Psoas muscle (tissue), 7 donors: ENCODE measurements at regions not wholly inside any gene's neighbourhood (a gene's known extent, or its start where the extent isn't known, plus 50 kb on each side); places are given as distances from the start of the nearest gene placed in this dataset.
"Not testable (repeated sequence)": the region's sequence is repeated elsewhere in the genome, so short reads cannot be mapped to it uniquely, and the experiment has no call there.

Experiments
- ATAC-seq, 4 donors: fragments of 200-7000 bp; cut with Tn5 transposase; one replicate each; pipeline ENCODE4 v1.9.1; 2020; ENCODE audit warnings: moderate library complexity in 3 of 4, mild to moderate bottlenecking in 2 of 4
- DNase-seq, 2 donors: peaks; one replicate each; pipeline ENCODE4 v3.0.0-alpha.2; 2020
- H3K27ac ChIP-seq: fragments of 200-600 bp; one replicate; pipeline ENCODE4 v1.8.0; 2022
- H3K27me3 ChIP-seq, 3 donors: fragments of 200-600 bp in 1 of 3; one replicate each; pipeline versions ENCODE4 v1.6.1 to v1.8.0; 2013 to 2022; ENCODE audit warnings: low read length in 2 of 3, mild to moderate bottlenecking in 2 of 3, moderate library complexity in 1 of 3; ENCODE audit not compliant: insufficient read depth in 3 of 3
- H3K36me3 ChIP-seq, 2 donors: fragments of 200-600 bp in 1 of 2; one replicate each; pipeline versions ENCODE4 v1.6.1 to v1.8.0; 2013 to 2022; ENCODE audit warnings: low read depth in 1 of 2, mild to moderate bottlenecking in 1 of 2, moderate library complexity in 1 of 2; ENCODE audit not compliant: insufficient read depth in 1 of 2
- H3K4me1 ChIP-seq: fragments of 200-600 bp; one replicate; pipeline ENCODE4 v1.8.0; 2022
- H3K4me3 ChIP-seq: fragments of 200-600 bp; one replicate; pipeline ENCODE4 v1.8.0; 2022; ENCODE audit warnings: mild to moderate bottlenecking
- H3K9me3 ChIP-seq: fragments of 200-600 bp; one replicate; pipeline ENCODE4 v1.8.0; 2022
- WGBS, 3 donors: extraction: QIAGEN DNeasy Blood & Tissue Kit; methylation state at CpG; one replicate each; pipeline versions ENCODE4 v1.1.6 to v1.1.7; 2013; 5-methylcytosine and 5-hydroxymethylcytosine counted together
- intact Hi-C, 2 donors: fragments of 100-400 bp; cut with DNase I; formaldehyde crosslinking; loops; one replicate each; pipeline versions ENCODE4 v1.11.0 to v1.14.2; 2022
- TF ChIP-seq, protein P1 (sequence below): fragments of 200-600 bp; IDR thresholded peaks from one replicate; pipeline ENCODE4 v1.8.0; 2022; ENCODE audit warnings: antibody characterized with exemption
- donor health status: healthy with polysubstance abuse.
- donor health status: DM: no; HTN: no; CAD: no; lungs with moderate emphysema.
- donor health status: Bipolar disorder and iron deficiency.
- donor health status: healthy.
- donor health status: DM: yes; HTN: yes; CAD: no.
- donor health status: DM: no; HTN: no; CAD: no.
- donor health status: DM: yes; HTN: yes; CAD: no.

DNA sequence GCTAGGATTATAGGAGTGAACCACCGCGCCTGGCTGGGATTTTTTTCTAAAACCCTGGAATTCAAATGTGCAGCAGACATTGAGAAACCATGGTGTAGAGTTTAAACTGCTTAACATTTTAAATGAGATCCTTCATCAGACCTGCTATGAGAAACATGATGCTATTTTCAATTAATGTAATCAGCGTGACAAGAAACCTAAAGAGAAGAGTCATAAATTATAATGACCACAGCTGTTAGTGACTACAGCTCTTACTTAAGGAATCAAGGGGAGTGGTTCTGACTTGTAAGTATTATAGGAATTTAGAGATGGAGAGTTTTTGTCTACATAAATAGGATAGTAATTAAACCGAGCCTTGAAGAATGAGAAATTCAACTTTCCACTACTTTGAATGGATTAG, 170.6 kb downstream of the BARX2 start:
- H3K4me1 ChIP-seq: no peaks in the 10 kb centered on the region
- 30 to 38% (median 37%) methylated on average over 4 of the region's 4 CpGs for WGBS, 3 donors
- TF ChIP-seq, protein P1, sequence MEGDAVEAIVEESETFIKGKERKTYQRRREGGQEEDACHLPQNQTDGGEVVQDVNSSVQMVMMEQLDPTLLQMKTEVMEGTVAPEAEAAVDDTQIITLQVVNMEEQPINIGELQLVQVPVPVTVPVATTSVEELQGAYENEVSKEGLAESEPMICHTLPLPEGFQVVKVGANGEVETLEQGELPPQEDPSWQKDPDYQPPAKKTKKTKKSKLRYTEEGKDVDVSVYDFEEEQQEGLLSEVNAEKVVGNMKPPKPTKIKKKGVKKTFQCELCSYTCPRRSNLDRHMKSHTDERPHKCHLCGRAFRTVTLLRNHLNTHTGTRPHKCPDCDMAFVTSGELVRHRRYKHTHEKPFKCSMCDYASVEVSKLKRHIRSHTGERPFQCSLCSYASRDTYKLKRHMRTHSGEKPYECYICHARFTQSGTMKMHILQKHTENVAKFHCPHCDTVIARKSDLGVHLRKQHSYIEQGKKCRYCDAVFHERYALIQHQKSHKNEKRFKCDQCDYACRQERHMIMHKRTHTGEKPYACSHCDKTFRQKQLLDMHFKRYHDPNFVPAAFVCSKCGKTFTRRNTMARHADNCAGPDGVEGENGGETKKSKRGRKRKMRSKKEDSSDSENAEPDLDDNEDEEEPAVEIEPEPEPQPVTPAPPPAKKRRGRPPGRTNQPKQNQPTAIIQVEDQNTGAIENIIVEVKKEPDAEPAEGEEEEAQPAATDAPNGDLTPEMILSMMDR: no peak
- no peak overlapping the region for H3K27ac ChIP-seq
- H3K9me3 ChIP-seq: no peaks in the 10 kb centered on the region
- H3K27me3 ChIP-seq: no peaks in the 10 kb centered on the region
- no peak for ATAC-seq
- intact Hi-C loops: no loop called here
- no peaks in the 10 kb centered on the region for H3K36me3 ChIP-seq
- no peak for DNase-seq
- no peak overlapping the region for H3K4me3 ChIP-seq

DNA sequence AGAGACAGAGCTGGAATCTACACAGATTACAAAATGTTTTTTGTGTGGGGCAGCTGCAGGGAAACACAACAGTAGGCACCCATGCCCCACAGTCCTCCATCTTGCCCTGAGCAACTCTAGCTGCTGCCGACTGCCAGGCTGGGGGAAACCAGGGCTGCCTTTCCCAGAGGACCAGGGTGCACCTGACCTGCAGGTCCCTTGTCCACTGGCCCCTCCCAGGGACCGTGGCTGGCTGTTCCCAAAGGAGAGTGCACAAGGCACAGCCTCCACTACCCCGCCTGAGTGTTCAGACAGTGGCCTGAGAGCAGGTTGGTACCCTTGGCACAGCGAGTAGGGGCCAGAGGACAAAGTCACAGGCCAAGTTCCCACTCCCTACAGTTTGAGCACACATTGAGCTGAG, 181.8 kb downstream of the BARX2 start:
- Histone ChIP-seq H3K27me3 (no peaks in the 10 kb centered on the region), H3K9me3 (no peaks in the 10 kb centered on the region), H3K27ac (no peak overlapping the region), H3K36me3 (no peaks in the 10 kb centered on the region), H3K4me3 (no peak overlapping the region), H3K4me1 (no peaks in the 10 kb centered on the region)
- intact Hi-C loops: no loop called here
- ATAC-seq (no peak), DNase-seq (no peak)
- TF ChIP-seq, protein P1: no peak
- 71 to 82% (median 81%) methylated on average over 4 of the region's 4 CpGs for WGBS, 3 donors

- H3K4me3 ChIP-seq: no peak overlapping the region
- no peaks in the 10 kb centered on the region for H3K4me1 ChIP-seq
- 84 to 86% (median 84%) methylated on average over 3 of the region's 3 CpGs for WGBS, 3 donors
- DNase-seq: no peak
- ATAC-seq: no peak
- H3K27ac ChIP-seq: no peak overlapping the region
- no peaks in the 10 kb centered on the region for H3K27me3 ChIP-seq
- no peaks in the 10 kb centered on the region for H3K36me3 ChIP-seq
- H3K9me3 ChIP-seq: peaks cover 6% of the 10 kb centered on the region
- TF ChIP-seq, protein P1: no peak
- intact Hi-C loops: no loop called here
Measured at GRCh38 chr11:129569007-129569406, 193.4 kb downstream of the BARX2 start.

GRCh38 chr11:129572667-129573066, 197.0 kb downstream of the BARX2 start:
- WGBS, 3 donors: 88 to 96% (median 93%) methylated on average over 8 of the region's 8 CpGs
- H3K27me3 ChIP-seq, H3K36me3 ChIP-seq, ATAC-seq, H3K4me1 ChIP-seq, H3K4me3 ChIP-seq, H3K27ac ChIP-seq, H3K9me3 ChIP-seq, DNase-seq, intact Hi-C loops: not testable (repeated sequence)

DNA sequence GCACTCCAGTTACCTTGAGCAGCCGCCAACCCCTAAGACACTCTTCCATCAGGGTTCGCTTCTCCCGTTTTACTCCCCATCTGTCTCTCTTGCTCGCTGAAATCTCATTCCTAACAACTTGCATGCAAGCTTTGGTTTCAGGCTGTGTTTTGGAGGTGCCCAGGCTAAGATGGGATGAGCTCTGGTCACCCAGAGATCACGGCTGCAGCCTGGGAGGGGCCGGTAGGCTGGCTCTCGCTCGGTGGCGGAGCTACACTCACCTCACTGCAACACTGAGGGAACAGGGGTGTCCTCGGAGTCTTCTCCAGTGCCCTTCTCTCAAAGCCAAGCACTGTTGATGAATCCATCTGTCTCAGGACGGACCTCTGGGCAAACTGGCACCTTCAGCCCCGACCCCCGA, 197.5 kb downstream of the BARX2 start:
- TF ChIP-seq, protein P1: no peak
- Histone ChIP-seq H3K27me3 (no peaks in the 10 kb centered on the region), H3K27ac (no peak overlapping the region), H3K36me3 (no peaks in the 10 kb centered on the region), H3K4me1 (no peaks in the 10 kb centered on the region), H3K4me3 (no peak overlapping the region), H3K9me3 (peaks cover 6% of the 10 kb centered on the region)
- no peak for DNase-seq
- intact Hi-C loops: no loop called here
- WGBS, 3 donors: 86 to 91% (median 91%) methylated on average over 13 of the region's 13 CpGs
- ATAC-seq: no peak
